Transverse colon (tissue), 4 donors: ENCODE measurements at regions not wholly inside any gene's neighbourhood (a gene's known extent, or its start where the extent isn't known, plus 50 kb on each side); places are given as distances from the start of the nearest gene placed in this dataset.

ENCODE experiments used
- DNase-seq: peaks from one replicate; pipeline ENCODE4 v3.0.0-alpha.2; 2019
- H3K27ac ChIP-seq, 4 donors: fragments of 200-600 bp; sonication (generic); 2 replicates each; pipeline ENCODE4 v1.5.1; 2016 to 2018; ENCODE audit warnings: inconsistent platforms in 4 of 4
- H3K27me3 ChIP-seq: fragments of 200-600 bp; sonication (generic); 2 replicates; pipeline ENCODE4 v1.5.1; 2017; ENCODE audit warnings: inconsistent platforms
- H3K36me3 ChIP-seq, 4 donors: fragments of 200-600 bp; sonication (generic); 2 replicates each; pipeline ENCODE4 v1.5.1; 2017 to 2019; ENCODE audit warnings: inconsistent platforms in 4 of 4
- H3K4me1 ChIP-seq, 4 donors: fragments of 200-600 bp; sonication (generic); 2 replicates each; pipeline ENCODE4 v1.5.1; 2017 to 2020; ENCODE audit warnings: inconsistent platforms in 4 of 4
- H3K4me3 ChIP-seq, 4 donors: fragments of 200-600 bp; sonication (generic); 1 replicate in 1 of 4; 2 replicates in 3 of 4; pipeline versions ENCODE4 v1.5.1 to v1.6.1; 2017 to 2019; ENCODE audit warnings: inconsistent platforms in 4 of 4
- H3K9me3 ChIP-seq, 2 donors: fragments of 200-600 bp; sonication (generic); 2 replicates each; pipeline ENCODE4 v1.5.1; 2017 to 2019; ENCODE audit warnings: inconsistent platforms in 2 of 2
- CTCF ChIP-seq, 5 experiments: fragments of 200-600 bp in 3 of 5; fragments of 450-650 bp in 2 of 5; sonication (generic) in 3 of 5; IDR thresholded peaks; 1 replicate in 2 of 5; 2 replicates in 3 of 5; pipeline ENCODE4 v1.5.1; 2016 to 2017; ENCODE audit warnings: antibody characterized with exemption in 5 of 5, inconsistent platforms in 3 of 5, mild to moderate bottlenecking in 2 of 5, moderate library complexity in 1 of 5
- EP300 ChIP-seq: sonication (generic); formaldehyde crosslinking; IDR thresholded peaks from one replicate; pipeline ENCODE4 v1.6.1; 2017; ENCODE audit warnings: antibody characterized with exemption, low read depth
- POLR2A ChIP-seq: fragments of 450-650 bp; IDR thresholded peaks from one replicate; pipeline ENCODE4 v1.6.1; 2016; ENCODE audit warnings: antibody characterized with exemption, mild to moderate bottlenecking, moderate library complexity
- POLR2AphosphoS5 ChIP-seq, 3 donors: sonication (generic); formaldehyde crosslinking; IDR thresholded peaks; one replicate each; pipeline ENCODE4 v1.6.1; 2016; ENCODE audit warnings: antibody characterized with exemption in 3 of 3
- WGBS, 2 donors: methylation state at CpG; one replicate each; pipeline ENCODE4 v1.1.5; 2018; ENCODE audit warnings: low coverage in 1 of 2; 5-methylcytosine and 5-hydroxymethylcytosine counted together
- in situ Hi-C, 4 donors: fragments of 200-750 bp; cut with MboI; loops; one replicate each; pipeline versions ENCODE4 v1.15.0 to v1.15.1; 2017; ENCODE audit warnings: low sequenced_read_pairs in 3 of 4, low pct_ligation_motif_present in 1 of 4, low pct_unique_long_range_greater_than_20kb in 1 of 4
- intact Hi-C: fragments of 100-400 bp; cut with DNase I; formaldehyde crosslinking; loops from one replicate; pipeline ENCODE4 v1.15.1; 2023; ENCODE audit warnings: low total_unique reads

- Histone ChIP-seq H3K9me3 (no peaks in the 10 kb centered on the region), H3K27ac (no peak overlapping the region), H3K4me3 (no peak overlapping the region), H3K36me3 (no peaks in the 10 kb centered on the region), H3K27me3 (no peaks in the 10 kb centered on the region), H3K4me1 (no peaks in the 10 kb centered on the region)
- in situ Hi-C loops (no loop called here), intact Hi-C loops (no loop called here)
- no peak for DNase-seq
- WGBS, 2 donors, result 59 to 63% methylated on average over 2 to 5 of the region's 5 CpGs
- TF ChIP-seq POLR2AphosphoS5 (IDR thresholded peaks at IDR 0.05) (no peak), EP300 (no peak), POLR2A (no peak)
Observed at GRCh38 chr4:31169846-31170245, 449.7 kb downstream of the PCDH7 start.

DNA sequence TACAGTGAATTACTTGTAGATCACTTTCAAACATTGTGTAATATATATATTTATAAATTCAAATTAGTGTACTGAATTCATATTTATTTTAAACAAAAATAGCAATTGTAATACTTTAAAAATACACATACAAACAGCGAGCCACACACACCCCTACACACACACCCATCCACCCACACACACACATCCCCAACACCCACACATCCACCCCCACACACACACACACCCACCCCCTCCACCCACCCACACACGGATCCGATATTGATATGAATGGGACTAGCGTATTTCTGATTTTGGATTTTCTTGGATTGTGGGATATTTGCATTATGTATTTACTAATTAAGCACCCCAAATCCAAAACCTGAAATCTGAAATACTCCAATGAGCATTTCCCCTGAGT is 451.2 kb downstream of the PCDH7 start:
- Histone ChIP-seq H3K4me3 (no peak overlapping the region), H3K27me3 (no peaks in the 10 kb centered on the region), H3K36me3 (no peaks in the 10 kb centered on the region), H3K9me3 (no peaks in the 10 kb centered on the region), H3K27ac (no peak overlapping the region), H3K4me1 (no peaks in the 10 kb centered on the region)
- no peak for TF ChIP-seq CTCF (IDR thresholded peaks at IDR 0.05)
- TF ChIP-seq POLR2AphosphoS5 (IDR thresholded peaks at IDR 0.05), result no peak
- no peak for TF ChIP-seq POLR2A
- TF ChIP-seq EP300, result no peak
- DNase-seq, result no peak
- in situ Hi-C loops (no loop called here), intact Hi-C loops (no loop called here)
- 93 to 94% methylated on average over 4 of the region's 4 CpGs for WGBS, 2 donors

DNA sequence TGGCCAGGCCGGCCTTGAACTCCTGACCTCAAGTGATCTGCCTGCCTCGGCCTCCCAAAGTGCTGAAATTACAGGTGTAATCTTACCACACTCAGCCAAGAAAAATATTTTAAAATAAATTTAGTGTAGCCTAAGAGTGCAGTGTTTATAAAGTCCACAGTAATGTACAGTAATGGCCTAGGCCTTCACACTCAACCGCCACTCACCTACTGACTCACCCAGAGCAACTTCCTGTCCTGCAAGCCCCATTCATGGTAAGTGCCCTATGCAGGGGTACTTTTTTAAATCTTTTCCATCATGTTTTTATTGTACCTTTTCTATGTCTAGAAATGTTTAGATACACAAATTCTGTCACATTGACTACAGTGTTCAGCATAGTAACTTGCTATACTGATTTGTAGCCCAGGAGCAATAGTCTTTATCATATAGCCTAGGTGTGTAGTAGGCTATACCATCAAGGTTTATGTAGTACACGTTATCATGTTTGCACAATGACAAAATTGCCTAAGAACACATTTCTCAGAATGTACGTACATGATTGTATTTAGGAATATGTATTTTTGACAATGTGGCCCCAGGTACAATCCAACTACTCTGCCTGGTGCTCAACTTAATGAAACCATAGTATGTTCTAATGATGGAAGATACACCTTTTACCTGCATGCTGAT is 455.2 kb downstream of the PCDH7 start:
- no peak overlapping the region for H3K4me3 ChIP-seq
- no peak overlapping the region for H3K27ac ChIP-seq
- H3K9me3 ChIP-seq, result no peaks in the 10 kb centered on the region
- 82 to 88% methylated on average over 3 to 5 of the region's 5 CpGs for WGBS, 2 donors
- in situ Hi-C loops (no loop called here), intact Hi-C loops (no loop called here)
- no peaks in the 10 kb centered on the region for H3K36me3 ChIP-seq
- no peaks in the 10 kb centered on the region for H3K4me1 ChIP-seq
- TF ChIP-seq POLR2A (no peak), CTCF (IDR thresholded peaks at IDR 0.05) (no peak), EP300 (no peak), POLR2AphosphoS5 (IDR thresholded peaks at IDR 0.05) (no peak)
- DNase-seq, result no peak
- no peaks in the 10 kb centered on the region for H3K27me3 ChIP-seq

GRCh38 chr4:31183256-31183655 is 463.1 kb downstream of the PCDH7 start:
- no peak for TF ChIP-seq POLR2A
- TF ChIP-seq CTCF (IDR thresholded peaks at IDR 0.05), result no peak
- TF ChIP-seq EP300, result no peak
- no peak for TF ChIP-seq POLR2AphosphoS5 (IDR thresholded peaks at IDR 0.05)
- DNase-seq, result no peak
- in situ Hi-C loops, result no loop called here
- H3K27me3 ChIP-seq, result no peaks in the 10 kb centered on the region
- 86 to 88% methylated on average over 4 of the region's 4 CpGs for WGBS, 2 donors
- no peak overlapping the region for H3K4me3 ChIP-seq
- no peaks in the 10 kb centered on the region for H3K4me1 ChIP-seq
- no peaks in the 10 kb centered on the region for H3K36me3 ChIP-seq
- no peak overlapping the region for H3K27ac ChIP-seq
- H3K9me3 ChIP-seq, result no peaks in the 10 kb centered on the region
- intact Hi-C loops, result no loop called here
